Upper lobe of left lung (tissue), 4 donors: ENCODE measurements at regions not wholly inside any gene's neighbourhood (a gene's known extent, or its start where the extent isn't known, plus 50 kb on each side); places are given as distances from the start of the nearest gene placed in this dataset.

Source experiments
- CTCF ChIP-seq, 6 experiments: fragments of 450-650 bp in 4 of 6; fragments of 200-600 bp in 2 of 6; sonication (generic) in 2 of 6; IDR thresholded peaks; one replicate each; pipeline ENCODE4 v1.5.1; 2016 to 2019; ENCODE audit warnings: antibody characterized with exemption in 6 of 6
- EP300 ChIP-seq, 4 donors: sonication (generic); formaldehyde crosslinking; IDR thresholded peaks; one replicate each; pipeline ENCODE4 v1.5.1; 2017; ENCODE audit warnings: antibody characterized with exemption in 4 of 4, control low read depth in 2 of 4
- POLR2A ChIP-seq, 4 donors: fragments of 450-650 bp; IDR thresholded peaks; one replicate each; pipeline ENCODE4 v1.5.1; 2016 to 2017; ENCODE audit warnings: antibody characterized with exemption in 4 of 4, mild to moderate bottlenecking in 2 of 4
- POLR2AphosphoS5 ChIP-seq, 2 donors: sonication (generic); formaldehyde crosslinking; IDR thresholded peaks; one replicate each; pipeline ENCODE4 v1.5.1; 2017; ENCODE audit warnings: antibody characterized with exemption in 2 of 2

DNA sequence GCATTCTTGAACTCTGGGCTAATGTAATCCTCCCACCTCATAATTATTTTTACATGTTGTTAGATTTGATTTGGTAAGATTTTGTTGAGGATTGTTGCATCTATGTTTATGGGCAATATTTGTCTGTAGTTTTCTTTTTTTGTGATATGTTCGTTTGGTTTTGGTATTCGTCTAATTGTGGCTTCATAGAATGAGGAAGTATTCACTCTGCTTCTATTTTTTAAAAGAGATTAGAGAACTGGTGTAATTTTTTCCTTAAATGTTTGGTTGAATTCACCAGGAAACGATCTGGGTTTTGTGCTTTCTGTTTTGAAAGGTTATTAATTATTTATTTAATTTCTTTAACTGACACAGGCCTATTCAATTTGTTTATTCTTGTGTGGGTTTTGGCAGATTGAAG lies 161.2 kb upstream of the NUDT6 start:
- TF ChIP-seq CTCF (IDR thresholded peaks at IDR 0.05) = no peak
- TF ChIP-seq EP300 (IDR thresholded peaks at IDR 0.05) = no peak
- TF ChIP-seq POLR2AphosphoS5 (IDR thresholded peaks at IDR 0.05) = no peak
- TF ChIP-seq POLR2A (IDR thresholded peaks at IDR 0.05) = no peak
